Neuronal stem cell (in vitro differentiated cells): ENCODE measurements at regions not wholly inside any gene's neighbourhood (a gene's known extent, or its start where the extent isn't known, plus 50 kb on each side); places are given as distances from the start of the nearest gene placed in this dataset.

ENCODE experiments used
- DNase-seq: peaks from one replicate; pipeline ENCODE4 v3.0.0-alpha.2; 2013; ENCODE audit warnings: low spot score
- H2AFZ ChIP-seq: one replicate; pipeline ENCODE4 v1.6.1; 2013; ENCODE audit warnings: mild to moderate bottlenecking, low read length, inconsistent platforms
- H2AK5ac ChIP-seq: 2 replicates; pipeline ENCODE4 v1.6.1; 2013; ENCODE audit warnings: low read depth, mild to moderate bottlenecking, inconsistent platforms, low read length, moderate library complexity, mixed read lengths
- H2BK120ac ChIP-seq: 2 replicates; pipeline ENCODE4 v1.6.1; 2013; ENCODE audit warnings: low read depth, mild to moderate bottlenecking, inconsistent platforms, low read length, moderate library complexity, mixed read lengths
- H2BK12ac ChIP-seq: one replicate; pipeline ENCODE4 v1.6.1; 2013; ENCODE audit warnings: low read length, inconsistent platforms
- H2BK15ac ChIP-seq: 2 replicates; pipeline ENCODE4 v1.6.1; 2013; ENCODE audit warnings: mild to moderate bottlenecking, low read length, inconsistent platforms, mixed read lengths
- H2BK5ac ChIP-seq: one replicate; pipeline ENCODE4 v1.6.1; 2013; ENCODE audit warnings: inconsistent platforms, mild to moderate bottlenecking, low read length, moderate library complexity
- H3K14ac ChIP-seq: one replicate; pipeline ENCODE4 v1.6.1; 2013; ENCODE audit warnings: low read length, inconsistent platforms
- H3K18ac ChIP-seq: 2 replicates; pipeline ENCODE4 v1.6.1; 2013; ENCODE audit warnings: low read length, inconsistent platforms
- H3K23ac ChIP-seq: 2 replicates; pipeline ENCODE4 v1.6.1; 2013; ENCODE audit warnings: low read depth, mild to moderate bottlenecking, mixed read lengths, low read length, inconsistent platforms; ENCODE audit not compliant: poor library complexity
- H3K27ac ChIP-seq: replicated peaks from 3 replicates; pipeline ENCODE4 v1.5.1; 2013; ENCODE audit warnings: low read length, inconsistent platforms
- H3K27me3 ChIP-seq, 3 experiments: 2 replicates each; pipeline ENCODE4 v1.6.1; 2013; ENCODE audit warnings: low read length in 3 of 3, mild to moderate bottlenecking in 2 of 3, inconsistent platforms in 1 of 3, low read depth in 1 of 3, mixed read lengths in 1 of 3, moderate library complexity in 1 of 3; ENCODE audit not compliant: control insufficient read depth in 3 of 3, insufficient read depth in 3 of 3
- H3K36me3 ChIP-seq, 2 donors: replicated peaks in 1 of 2; 2 replicates each; pipeline ENCODE4 v1.6.1; 2013; ENCODE audit warnings: low read length in 2 of 2; ENCODE audit not compliant: control insufficient read depth in 2 of 2, insufficient read depth in 2 of 2
- H3K4ac ChIP-seq: 2 replicates; pipeline ENCODE4 v1.6.1; 2013; ENCODE audit warnings: inconsistent platforms, mild to moderate bottlenecking, low read length, moderate library complexity
- H3K4me1 ChIP-seq, 2 donors: 1 replicate in 1 of 2; 2 replicates in 1 of 2; pipeline ENCODE4 v1.6.1; 2013; ENCODE audit warnings: low read length in 2 of 2, low read depth in 1 of 2; ENCODE audit not compliant: control insufficient read depth in 2 of 2, insufficient read depth in 1 of 2
- H3K4me2 ChIP-seq: one replicate; pipeline ENCODE4 v1.6.1; 2013; ENCODE audit warnings: mild to moderate bottlenecking, low read length, inconsistent platforms; ENCODE audit not compliant: insufficient read depth, poor library complexity, severe bottlenecking
- H3K4me3 ChIP-seq, 2 donors: 2 replicates each; pipeline ENCODE4 v1.5.1; 2013; ENCODE audit warnings: low read length in 2 of 2, mild to moderate bottlenecking in 2 of 2, inconsistent platforms in 1 of 2, moderate library complexity in 1 of 2
- H3K79me1 ChIP-seq: one replicate; pipeline ENCODE4 v1.6.1; 2013; ENCODE audit warnings: low read depth, mild to moderate bottlenecking, inconsistent platforms, low read length, moderate library complexity
- H3K9ac ChIP-seq: one replicate; pipeline ENCODE4 v1.6.1; 2013; ENCODE audit warnings: mild to moderate bottlenecking, low read depth, low read length, inconsistent platforms; ENCODE audit not compliant: poor library complexity
- H3K9me3 ChIP-seq, 2 donors: replicated peaks in 1 of 2; 2 replicates each; pipeline versions ENCODE3 to v1.6.1; 2013; ENCODE audit warnings: low read length in 2 of 2, mild to moderate bottlenecking in 2 of 2, inconsistent platforms in 1 of 2, low read depth in 1 of 2, mixed read lengths in 1 of 2, moderate library complexity in 1 of 2; ENCODE audit not compliant: control insufficient read depth in 2 of 2, insufficient read depth in 1 of 2
- H4K8ac ChIP-seq: one replicate; pipeline ENCODE4 v1.6.1; 2013; ENCODE audit warnings: low read depth, mild to moderate bottlenecking, inconsistent platforms, low read length, moderate library complexity
- H4K91ac ChIP-seq: one replicate; pipeline ENCODE4 v1.6.1; 2013; ENCODE audit warnings: low read length, low read depth, mild to moderate bottlenecking, inconsistent platforms; ENCODE audit not compliant: poor library complexity
- WGBS, 2 donors: extraction: QIAGEN DNeasy Blood & Tissue Kit; methylation state at CpG; one replicate each; pipeline ENCODE4 v1.1.7; 2013; ENCODE audit warnings: missing lambda C conversion rate in 2 of 2, mixed read lengths in 1 of 2; ENCODE audit not compliant: insufficient read length in 2 of 2, insufficient replicate concordance in 1 of 2; ENCODE audit errors: extremely low coverage in 2 of 2; 5-methylcytosine and 5-hydroxymethylcytosine counted together

DNA sequence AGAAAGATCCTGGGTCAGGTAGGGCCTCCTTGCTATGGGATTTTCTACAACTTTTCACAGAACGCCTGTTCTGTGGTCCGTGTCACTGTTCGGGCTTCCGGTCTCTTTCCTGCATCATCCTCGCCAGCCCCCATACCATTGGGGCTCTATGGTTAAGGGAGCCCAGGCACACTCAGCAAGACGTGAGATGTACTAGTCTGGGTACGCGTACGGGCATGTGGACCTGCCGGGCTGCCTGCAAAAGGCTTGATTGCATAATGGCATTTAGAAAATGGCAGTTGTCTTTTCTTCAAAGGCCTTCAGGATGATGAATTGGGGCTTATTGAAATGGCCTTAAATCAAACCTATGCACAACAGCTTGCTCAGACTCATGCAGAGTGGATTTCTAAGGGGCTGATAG, 86.7 kb downstream of the CNGA2 start:
- no peak overlapping the region for H2BK5ac ChIP-seq
- H4K8ac ChIP-seq: no peak overlapping the region
- H2AK5ac ChIP-seq: no peak overlapping the region
- no peak overlapping the region for H2BK12ac ChIP-seq
- H3K9me3 ChIP-seq: no peaks in the 10 kb centered on the region
- DNase-seq: no peak
- peaks cover 0 to 4% of the 10 kb centered on the region in 2 donors for H3K4me1 ChIP-seq
- H3K23ac ChIP-seq: no peak overlapping the region
- H2BK15ac ChIP-seq: no peak overlapping the region
- H3K4me3 ChIP-seq: no peak overlapping the region
- no peaks in the 10 kb centered on the region for H3K79me1 ChIP-seq
- H3K9ac ChIP-seq: no peak overlapping the region
- H4K91ac ChIP-seq: no peak overlapping the region
- H3K27me3 ChIP-seq: peaks cover 0 to 2% (median 0%) of the 10 kb centered on the region in 3 experiments
- no CpG with 5 or more reads among the region's 10 CpGs for WGBS, 2 donors
- no peak overlapping the region for H3K4ac ChIP-seq
- H3K14ac ChIP-seq: no peak overlapping the region
- no peak overlapping the region for H3K18ac ChIP-seq
- no peaks in the 10 kb centered on the region for H3K36me3 ChIP-seq
- H2AFZ ChIP-seq: no peak overlapping the region
- no peak overlapping the region for H3K27ac ChIP-seq
- H2BK120ac ChIP-seq: no peak overlapping the region
- no peak overlapping the region for H3K4me2 ChIP-seq

DNA sequence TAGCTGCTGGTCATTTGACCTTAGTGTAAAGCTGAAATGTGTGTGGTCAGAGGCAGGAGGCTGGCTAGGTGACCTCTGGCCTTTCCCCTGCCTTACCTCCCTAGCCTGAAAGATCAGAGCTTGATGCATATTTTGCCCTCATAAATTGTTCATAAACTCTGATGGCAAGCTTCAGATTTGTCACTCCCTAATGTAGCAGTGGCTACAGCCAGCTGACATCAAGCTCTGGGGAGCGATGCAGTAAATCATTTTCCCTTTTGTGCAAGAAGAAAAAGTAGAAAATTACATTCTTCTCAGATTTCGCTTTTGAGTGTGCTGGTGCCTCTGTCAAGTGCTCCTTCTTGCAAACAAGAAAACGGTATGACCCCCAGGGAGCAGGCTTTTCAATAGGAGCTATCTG, 87.7 kb upstream of the MAGEA4 start:
- no peak overlapping the region for H2AFZ ChIP-seq
- H3K27ac ChIP-seq: no peak overlapping the region
- H3K9me3 ChIP-seq: no peaks in the 10 kb centered on the region
- no peak overlapping the region for H3K4ac ChIP-seq
- no peak overlapping the region for H3K9ac ChIP-seq
- WGBS, 2 donors: no CpG with 5 or more reads among the region's 3 CpGs
- H2BK12ac ChIP-seq: no peak overlapping the region
- no peaks in the 10 kb centered on the region for H3K79me1 ChIP-seq
- no peak overlapping the region for H3K23ac ChIP-seq
- no peak overlapping the region for H3K4me3 ChIP-seq
- no peak overlapping the region for H3K14ac ChIP-seq
- no peak overlapping the region for H4K91ac ChIP-seq
- peaks cover 0 to 4% of the 10 kb centered on the region in 2 donors for H3K4me1 ChIP-seq
- H2AK5ac ChIP-seq: no peak overlapping the region
- H3K36me3 ChIP-seq: no peaks in the 10 kb centered on the region
- DNase-seq: peak; percentile 3
- no peak overlapping the region for H2BK5ac ChIP-seq
- no peak overlapping the region for H2BK120ac ChIP-seq
- H3K27me3 ChIP-seq: no peaks in the 10 kb centered on the region
- no peak overlapping the region for H4K8ac ChIP-seq
- no peak overlapping the region for H3K18ac ChIP-seq
- no peak overlapping the region for H2BK15ac ChIP-seq
- no peak overlapping the region for H3K4me2 ChIP-seq

DNA sequence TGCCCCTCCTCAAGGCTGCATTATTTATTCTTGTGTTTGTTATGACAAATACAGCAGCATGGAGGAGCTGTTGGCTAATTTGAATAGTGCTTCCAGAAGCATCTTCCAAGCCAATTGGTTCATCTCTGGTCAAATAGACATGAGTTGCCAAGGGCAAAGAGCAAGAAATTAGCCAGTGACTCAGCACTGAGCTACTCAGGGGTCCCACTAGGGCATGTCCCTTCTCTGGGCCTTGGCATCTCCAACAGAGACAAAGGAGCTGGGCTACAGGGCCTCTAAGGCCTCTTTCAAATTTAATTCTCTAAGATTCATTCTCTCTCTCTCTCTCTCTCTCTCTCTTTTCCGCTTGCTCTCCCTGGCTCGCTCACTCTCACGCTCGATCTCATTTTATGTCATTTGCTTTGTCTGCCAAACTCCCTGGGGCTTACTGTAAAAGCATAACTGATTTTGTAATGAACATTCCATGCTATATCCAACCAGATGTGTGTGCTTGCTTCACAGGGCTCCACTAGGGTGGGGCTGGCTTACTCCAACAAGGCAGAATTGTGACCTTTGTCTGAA, 86.7 kb upstream of the MAGEA4 start:
- no peak overlapping the region for H3K14ac ChIP-seq
- H2AFZ ChIP-seq: no peak overlapping the region
- no peaks in the 10 kb centered on the region for H3K9me3 ChIP-seq
- no CpG with 5 or more reads among the region's 4 CpGs for WGBS, 2 donors
- H3K79me1 ChIP-seq: no peaks in the 10 kb centered on the region
- H2AK5ac ChIP-seq: no peak overlapping the region
- H2BK120ac ChIP-seq: no peak overlapping the region
- H3K4me2 ChIP-seq: no peak overlapping the region
- H3K36me3 ChIP-seq: no peaks in the 10 kb centered on the region
- H3K18ac ChIP-seq: no peak overlapping the region
- no peak overlapping the region for H3K4ac ChIP-seq
- no peak overlapping the region for H3K9ac ChIP-seq
- H3K27me3 ChIP-seq: no peaks in the 10 kb centered on the region
- no peak overlapping the region for H4K91ac ChIP-seq
- no peak overlapping the region for H2BK5ac ChIP-seq
- H4K8ac ChIP-seq: no peak overlapping the region
- no peak overlapping the region for H3K27ac ChIP-seq
- no peak overlapping the region for H3K4me3 ChIP-seq
- H2BK15ac ChIP-seq: no peak overlapping the region
- peaks cover 0 to 4% of the 10 kb centered on the region in 2 donors for H3K4me1 ChIP-seq
- H3K23ac ChIP-seq: no peak overlapping the region
- no peak for DNase-seq
- no peak overlapping the region for H2BK12ac ChIP-seq

DNA sequence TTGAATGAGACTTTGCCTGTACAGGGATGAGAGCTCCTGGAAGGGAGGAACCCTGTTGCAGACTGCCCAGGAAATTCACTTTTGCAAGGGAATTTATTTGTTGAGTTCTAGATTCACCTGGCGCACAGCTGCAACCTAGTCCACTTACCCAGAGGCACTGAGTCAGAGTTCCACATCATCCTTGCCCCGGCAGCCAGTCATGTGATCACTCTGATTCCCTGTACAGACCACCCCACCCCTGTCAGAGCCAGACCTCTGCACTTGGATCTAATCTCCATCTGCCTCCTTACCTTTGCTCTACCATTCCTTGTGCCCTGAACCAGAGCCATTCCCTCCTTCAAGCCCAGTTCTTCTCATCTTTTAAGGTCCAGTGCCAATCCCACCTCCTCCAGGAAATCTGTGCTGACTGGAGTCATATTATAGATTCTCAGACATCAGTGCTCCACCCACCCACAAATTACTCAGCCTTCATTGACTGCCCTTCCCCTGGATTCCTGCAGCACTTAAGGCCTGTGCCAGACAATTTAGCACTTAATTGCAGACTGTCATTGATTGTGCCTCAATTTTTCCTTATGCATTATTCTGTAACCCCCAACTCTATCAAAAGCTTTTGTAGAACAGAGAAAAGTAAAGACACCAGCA, 84.1 kb upstream of the MAGEA4 start:
- no CpG with 5 or more reads among the region's 2 CpGs for WGBS, 2 donors
- no peak overlapping the region for H3K4me2 ChIP-seq
- no peak overlapping the region for H2BK15ac ChIP-seq
- H3K23ac ChIP-seq: no peak overlapping the region
- H4K8ac ChIP-seq: no peak overlapping the region
- no peaks in the 10 kb centered on the region for H3K79me1 ChIP-seq
- H3K36me3 ChIP-seq: no peaks in the 10 kb centered on the region
- H2BK12ac ChIP-seq: no peak overlapping the region
- H3K27ac ChIP-seq: no peak overlapping the region
- H3K4me1 ChIP-seq: peaks cover 0 to 4% of the 10 kb centered on the region in 2 donors
- no peak overlapping the region for H3K9ac ChIP-seq
- H3K4me3 ChIP-seq: no peak overlapping the region
- DNase-seq: no peak
- H2BK5ac ChIP-seq: no peak overlapping the region
- no peak overlapping the region for H2BK120ac ChIP-seq
- no peak overlapping the region for H3K4ac ChIP-seq
- H2AFZ ChIP-seq: no peak overlapping the region
- H3K9me3 ChIP-seq: no peaks in the 10 kb centered on the region
- H3K14ac ChIP-seq: no peak overlapping the region
- no peaks in the 10 kb centered on the region for H3K27me3 ChIP-seq
- no peak overlapping the region for H4K91ac ChIP-seq
- H3K18ac ChIP-seq: no peak overlapping the region
- H2AK5ac ChIP-seq: no peak overlapping the region
